GM12872 (cell line): ENCODE measurements at regions not wholly inside any gene's neighbourhood (a gene's known extent, or its start where the extent isn't known, plus 50 kb on each side); places are given as distances from the start of the nearest gene placed in this dataset.

ENCODE experiments used
- TF ChIP-seq, protein P1 (sequence below): IDR thresholded peaks from 3 replicates; pipeline ENCODE4 v1.5.1; 2011; ENCODE audit warnings: low read depth, mild to moderate bottlenecking, low read length, moderate library complexity; ENCODE audit not compliant: insufficient read depth

GRCh38 chr9:107713470-107713869 is 223.9 kb upstream of the KLF4 start:
- TF ChIP-seq, protein P1, sequence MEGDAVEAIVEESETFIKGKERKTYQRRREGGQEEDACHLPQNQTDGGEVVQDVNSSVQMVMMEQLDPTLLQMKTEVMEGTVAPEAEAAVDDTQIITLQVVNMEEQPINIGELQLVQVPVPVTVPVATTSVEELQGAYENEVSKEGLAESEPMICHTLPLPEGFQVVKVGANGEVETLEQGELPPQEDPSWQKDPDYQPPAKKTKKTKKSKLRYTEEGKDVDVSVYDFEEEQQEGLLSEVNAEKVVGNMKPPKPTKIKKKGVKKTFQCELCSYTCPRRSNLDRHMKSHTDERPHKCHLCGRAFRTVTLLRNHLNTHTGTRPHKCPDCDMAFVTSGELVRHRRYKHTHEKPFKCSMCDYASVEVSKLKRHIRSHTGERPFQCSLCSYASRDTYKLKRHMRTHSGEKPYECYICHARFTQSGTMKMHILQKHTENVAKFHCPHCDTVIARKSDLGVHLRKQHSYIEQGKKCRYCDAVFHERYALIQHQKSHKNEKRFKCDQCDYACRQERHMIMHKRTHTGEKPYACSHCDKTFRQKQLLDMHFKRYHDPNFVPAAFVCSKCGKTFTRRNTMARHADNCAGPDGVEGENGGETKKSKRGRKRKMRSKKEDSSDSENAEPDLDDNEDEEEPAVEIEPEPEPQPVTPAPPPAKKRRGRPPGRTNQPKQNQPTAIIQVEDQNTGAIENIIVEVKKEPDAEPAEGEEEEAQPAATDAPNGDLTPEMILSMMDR = no peak

GRCh38 chr9:107712390-107712789 is 222.8 kb upstream of the KLF4 start:
- TF ChIP-seq, protein P1 = no peak

DNA sequence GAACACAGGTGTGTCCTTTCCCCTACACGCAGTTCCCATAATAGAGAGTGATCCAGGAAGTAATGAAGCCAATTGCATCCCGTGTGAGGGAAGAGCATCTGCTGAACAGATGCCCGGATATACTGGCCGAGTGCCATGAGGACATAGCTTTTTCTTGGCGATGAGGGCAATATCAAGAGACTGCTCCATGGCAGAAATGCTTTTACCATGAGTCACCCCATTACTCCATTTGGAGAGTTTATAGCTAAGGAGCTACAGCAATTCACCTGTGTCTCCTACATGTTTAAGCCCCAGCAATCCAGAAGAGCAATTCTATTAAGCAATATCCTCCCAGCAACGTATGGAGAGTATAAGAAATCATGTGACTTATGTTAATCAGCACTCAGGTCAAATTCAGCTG is 222.0 kb upstream of the KLF4 start:
- TF ChIP-seq, protein P1 = no peak

- TF ChIP-seq, protein P1 = no peak
These were observed 221.4 kb upstream of the KLF4 start for GRCh38 chr9:107710953-107711352.

DNA sequence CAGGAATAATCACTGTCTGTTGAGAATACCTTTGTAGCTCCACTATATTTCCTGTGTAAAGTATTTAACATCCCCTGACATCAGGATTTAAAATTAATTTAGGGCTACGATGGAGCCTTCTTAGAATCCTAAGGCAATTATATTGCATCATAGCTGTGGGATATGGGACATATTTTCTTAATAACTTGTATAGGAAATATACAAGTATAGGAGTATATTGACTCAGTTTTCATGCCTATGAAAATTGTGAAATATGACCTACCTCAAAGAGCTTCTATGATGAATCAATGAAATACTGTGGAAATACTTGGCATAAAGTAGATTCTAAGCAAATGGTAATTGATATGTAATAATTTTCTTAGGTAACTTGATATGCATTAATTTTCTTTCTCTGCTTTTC is 221.0 kb upstream of the KLF4 start:
- TF ChIP-seq, protein P1 = no peak

DNA sequence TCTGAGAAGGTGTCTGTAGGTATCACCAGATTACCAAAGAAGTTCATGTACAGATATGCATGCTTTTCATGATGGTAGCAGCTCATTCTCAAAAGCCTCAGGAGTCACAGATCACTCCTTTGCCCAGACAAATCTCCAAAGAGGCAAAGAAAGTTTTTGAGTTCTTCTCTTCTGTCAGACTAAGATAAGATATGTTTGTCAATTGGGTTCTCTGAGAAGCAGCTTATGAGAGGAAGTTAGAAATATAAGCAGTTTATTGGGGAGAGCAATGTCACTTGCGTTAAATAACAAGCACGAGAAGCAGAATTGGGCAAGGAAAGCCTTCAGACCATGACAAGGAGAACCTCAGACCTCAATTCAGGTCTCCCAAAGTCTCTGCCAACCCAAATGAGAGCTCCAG is 219.2 kb upstream of the KLF4 start:
- TF ChIP-seq, protein P1 = no peak

DNA sequence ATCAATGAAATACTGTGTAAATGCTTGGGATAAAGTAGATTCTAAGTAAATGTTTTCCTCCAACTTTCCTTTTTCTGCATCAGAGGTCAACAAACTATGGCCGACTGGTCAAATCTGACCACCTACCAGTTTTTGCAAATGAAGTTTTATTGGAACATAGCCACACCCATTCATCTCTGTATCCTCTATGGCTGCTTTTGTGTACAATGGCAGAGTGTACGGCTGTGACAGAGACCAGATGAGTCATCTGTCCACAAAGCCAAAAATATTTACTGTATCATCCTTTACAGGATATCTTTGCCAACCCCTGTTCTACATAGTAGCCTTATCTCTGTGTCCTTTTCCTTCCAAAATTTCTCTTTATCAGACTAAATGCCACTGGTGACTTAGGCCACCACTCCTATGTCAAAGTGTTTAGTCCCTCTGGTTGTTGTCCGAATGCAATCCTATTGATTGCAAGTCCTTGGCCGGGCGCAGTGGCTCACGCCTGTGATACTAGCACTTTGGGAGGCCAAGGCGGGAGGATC is 218.4 kb upstream of the KLF4 start:
- TF ChIP-seq, protein P1 = no peak
